HepG2 (cell line): ENCODE measurements at regions not wholly inside any gene's neighbourhood (a gene's known extent, or its start where the extent isn't known, plus 50 kb on each side); places are given as distances from the start of the nearest gene placed in this dataset.

ENCODE experiments used
- ATAC-seq: fragments of 200-7000 bp; cut with Tn5 transposase; 3 replicates; pipeline ENCODE4 v1.9.1; 2020; ENCODE audit warnings: mild to moderate bottlenecking, moderate library complexity
- BruUV-seq: library from RNA; stranded (reverse); fragments of 400-500 nt; replicated peaks from 2 replicates; lab custom pipeline; 2021; lab: Mats Ljungman, UMichigan
- CTCF ChIA-PET: fragments of 300-600 bp; formaldehyde crosslinking; extraction: SDS; loops from one replicate; lab custom pipeline; 2021; ENCODE audit warnings: low total read pairs, inconsistent platforms, low intra/inter-chr PET ratio; lab: Yijun Ruan, JAX
- POLR2A ChIA-PET: fragments of 350-600 bp; sonication (Branson Sonifier 250); formaldehyde crosslinking; loops from one replicate; lab custom pipeline; 2020; ENCODE audit warnings: antibody characterized with exemption, inconsistent platforms; lab: Yijun Ruan, JAX
- DNase-seq: peaks from one replicate; pipeline ENCODE4 v3.0.0-alpha.2; 2015; ENCODE audit warnings: low spot score
- FAIRE-seq: peaks from 3 replicates; lab custom pipeline; 2011; peaks lifted over from hg19 to GRCh38; lab: Jason Lieb, UNC
- H2AFZ ChIP-seq: one replicate; pipeline ENCODE4 v1.6.1; 2011; ENCODE audit warnings: low read length, inconsistent platforms
- H3K27ac ChIP-seq: fragments of 300-600 bp; 3 replicates; pipeline ENCODE4 v1.8.0; 2011; ENCODE audit warnings: mixed run types, mild to moderate bottlenecking, mixed read lengths, low read length, inconsistent platforms; ENCODE audit not compliant: insufficient read depth; ENCODE audit errors: extremely low read length
- H3K27me3 ChIP-seq, 2 experiments: fragments of 200-600 bp in 1 of 2; 2 replicates in 1 of 2; 3 replicates in 1 of 2; pipeline versions ENCODE4 v1.6.0 to v1.8.0; 2011; ENCODE audit warnings: low read length in 2 of 2, mild to moderate bottlenecking in 2 of 2, moderate library complexity in 2 of 2, inconsistent platforms in 1 of 2; ENCODE audit not compliant: insufficient read depth in 2 of 2, control insufficient read depth in 1 of 2
- H3K36me3 ChIP-seq, 2 experiments: fragments of 200-600 bp in 1 of 2; replicated peaks in 1 of 2; 2 replicates in 1 of 2; 3 replicates in 1 of 2; pipeline versions ENCODE4 v1.5.1 to v1.8.0; 2011; ENCODE audit warnings: low read length in 2 of 2, inconsistent platforms in 1 of 2; ENCODE audit not compliant: insufficient read depth in 2 of 2, control insufficient read depth in 1 of 2
- H3K4me1 ChIP-seq: 2 replicates; pipeline ENCODE4 v1.5.1; 2012; ENCODE audit warnings: low read length, inconsistent platforms; ENCODE audit not compliant: insufficient read depth
- H3K4me2 ChIP-seq: 2 replicates; pipeline ENCODE4 v1.6.0; 2011; ENCODE audit warnings: low read depth, low read length, inconsistent platforms
- H3K4me3 ChIP-seq, 3 experiments: fragments of 200-600 bp in 1 of 3; sonication (generic), shearing (Covaris generic) in 1 of 3; replicated peaks in 1 of 3; 2 replicates each; pipeline ENCODE4 v1.5.1; 2011 to 2016; ENCODE audit warnings: low read length in 3 of 3, inconsistent platforms in 2 of 3, low read depth in 2 of 3, mild to moderate bottlenecking in 2 of 3, control low read depth in 1 of 3, mixed read lengths in 1 of 3; ENCODE audit not compliant: insufficient read depth in 1 of 3
- H3K79me2 ChIP-seq: one replicate; pipeline ENCODE4 v1.6.1; 2011; ENCODE audit warnings: low read length, inconsistent platforms; ENCODE audit not compliant: insufficient read depth
- H3K9ac ChIP-seq: 2 replicates; pipeline ENCODE4 v1.6.0; 2011; ENCODE audit warnings: mild to moderate bottlenecking, low read depth, low read length, inconsistent platforms; ENCODE audit not compliant: insufficient read depth
- H3K9me3 ChIP-seq: 2 replicates; pipeline ENCODE4 v1.5.1; 2012; ENCODE audit warnings: mild to moderate bottlenecking, low read length
- H4K20me1 ChIP-seq: 2 replicates; pipeline ENCODE4 v1.6.0; 2011; ENCODE audit warnings: inconsistent platforms, mild to moderate bottlenecking, low read length, moderate library complexity; ENCODE audit not compliant: insufficient read depth
- KDM5B ChIP-seq: sonication (generic); formaldehyde crosslinking; IDR thresholded peaks from 2 replicates; pipeline ENCODE4 v1.4.0; 2020; ENCODE audit warnings: missing genetic modification reagents, mild to moderate bottlenecking, borderline replicate concordance
- KLF12 ChIP-seq: sonication (generic); formaldehyde crosslinking; IDR thresholded peaks from 2 replicates; pipeline ENCODE4 v1.4.0; 2020; ENCODE audit warnings: missing genetic modification reagents, borderline replicate concordance
- NCOA2 ChIP-seq: sonication (generic); formaldehyde crosslinking; IDR thresholded peaks from 2 replicates; pipeline ENCODE4 v1.8.0; 2022; ENCODE audit warnings: inconsistent platforms
- NFE2L2 ChIP-seq: fragments of 150-350 bp; IDR thresholded peaks from 2 replicates; pipeline ENCODE4 v1.6.1; 2014; ENCODE audit warnings: low read length
- RCOR2 ChIP-seq: IDR thresholded peaks from 2 replicates; pipeline ENCODE4 v1.6.1; 2016; ENCODE audit warnings: missing biosample characterization, missing genetic modification reagents
- SETDB1 ChIP-seq: sonication (generic); formaldehyde crosslinking; IDR thresholded peaks from 2 replicates; pipeline ENCODE4 v1.5.1; 2020; ENCODE audit warnings: missing genetic modification reagents, mild to moderate bottlenecking, borderline replicate concordance
- TEAD3 ChIP-seq: optimal IDR thresholded peaks from 2 replicates; pipeline ENCODE3; 2016; ENCODE audit warnings: borderline replicate concordance
- TSC22D2 ChIP-seq: sonication (generic); formaldehyde crosslinking; IDR thresholded peaks from 2 replicates; pipeline ENCODE4 v1.5.1; 2020; ENCODE audit warnings: missing genetic modification reagents, mild to moderate bottlenecking, borderline replicate concordance
- ZFY ChIP-seq: sonication (generic); formaldehyde crosslinking; IDR thresholded peaks from 2 replicates; pipeline ENCODE4 v1.4.0; 2020; ENCODE audit warnings: missing genetic modification reagents
- ZNF331 ChIP-seq: sonication (generic); formaldehyde crosslinking; IDR thresholded peaks from 2 replicates; pipeline ENCODE4 v1.4.0; 2020; ENCODE audit warnings: missing genetic modification reagents
- ZNF382 ChIP-seq: sonication (generic); formaldehyde crosslinking; IDR thresholded peaks from 2 replicates; pipeline ENCODE4 v1.5.0; 2020; ENCODE audit warnings: missing genetic modification reagents, mild to moderate bottlenecking, borderline replicate concordance
- ZNF552 ChIP-seq: sonication (generic); formaldehyde crosslinking; IDR thresholded peaks from 2 replicates; pipeline ENCODE4 v1.9.0; 2022; ENCODE audit warnings: missing genetic modification reagents, mild to moderate bottlenecking, borderline replicate concordance
- ZNF644 ChIP-seq: IDR thresholded peaks from 2 replicates; pipeline ENCODE4 v1.6.1; 2016; ENCODE audit warnings: low read depth
- ZNF674 ChIP-seq: sonication (generic); formaldehyde crosslinking; IDR thresholded peaks from 2 replicates; pipeline ENCODE4 v1.5.0; 2020; ENCODE audit warnings: low read depth, mild to moderate bottlenecking, missing genetic modification reagents
- ZNF678 ChIP-seq: sonication (generic); formaldehyde crosslinking; IDR thresholded peaks from 2 replicates; pipeline ENCODE4 v1.4.0; 2020; ENCODE audit warnings: mild to moderate bottlenecking, missing genetic modification reagents
- ZNF83 ChIP-seq: sonication (generic); formaldehyde crosslinking; IDR thresholded peaks from 2 replicates; pipeline ENCODE4 v1.4.0; 2020; ENCODE audit warnings: missing genetic modification reagents, mild to moderate bottlenecking, borderline replicate concordance
- ZNF839 ChIP-seq: sonication (generic); formaldehyde crosslinking; IDR thresholded peaks from 2 replicates; pipeline ENCODE4 v1.4.0; 2020; ENCODE audit warnings: missing genetic modification reagents, mild to moderate bottlenecking, borderline replicate concordance
- WGBS: methylation state at CpG from one replicate; pipeline ENCODE4 v1.1.6; 2017; ENCODE audit warnings: low lambda C conversion rate; 5-methylcytosine and 5-hydroxymethylcytosine counted together
- in situ Hi-C: cut with HindIII; loops from 2 replicates; pipeline ENCODE4 v1.10.0; 2017; ENCODE audit warnings: low pct_unique_long_range_greater_than_20kb; ENCODE audit not compliant: extremely low pct_ligation_motif_present
- intact Hi-C: fragments of 100-400 bp; cut with micrococcal nuclease; formaldehyde crosslinking; loops from one replicate; pipeline ENCODE4 v1.10.0; 2022; ENCODE audit not compliant: unreplicated experiment
- TF ChIP-seq, protein P1 (sequence below): sonication (generic); formaldehyde crosslinking; IDR thresholded peaks from 2 replicates; pipeline ENCODE4 v1.4.0; 2020; ENCODE audit warnings: mild to moderate bottlenecking, missing genetic modification reagents, borderline replicate concordance
- TF ChIP-seq, protein P2 (sequence below): sonication (generic); formaldehyde crosslinking; IDR thresholded peaks from 2 replicates; pipeline ENCODE4 v1.4.0; 2020; ENCODE audit warnings: missing genetic modification reagents, borderline replicate concordance

DNA sequence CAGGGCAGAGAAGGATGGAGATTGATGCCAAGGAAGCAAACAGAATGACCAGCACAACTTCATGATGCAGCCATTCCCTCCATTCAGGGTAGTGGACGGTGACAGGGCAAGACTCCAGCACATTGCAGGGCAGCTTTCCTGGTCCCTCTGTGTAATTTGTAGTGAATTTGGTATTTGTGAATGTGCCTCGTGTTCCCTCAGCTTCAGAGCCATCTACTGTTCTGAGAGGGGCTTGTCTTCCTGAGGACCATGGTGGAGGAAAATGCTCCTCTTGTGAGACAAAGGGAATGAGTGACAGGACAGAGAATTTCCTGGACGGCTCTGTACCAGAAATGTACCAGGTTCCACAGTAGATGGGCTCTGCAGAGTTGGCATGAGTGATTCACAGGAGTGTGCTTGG lies 132.1 kb downstream of the ADRA2A start:
- H4K20me1 ChIP-seq: no peaks in the 10 kb centered on the region
- no peak overlapping the region for H3K4me3 ChIP-seq
- H3K27ac ChIP-seq: no peak overlapping the region
- intact Hi-C loops: no loop called here
- H3K9ac ChIP-seq: no peak overlapping the region
- H3K36me3 ChIP-seq: no peaks in the 10 kb centered on the region
- ATAC-seq (no peak), FAIRE-seq (no peak), DNase-seq (no peak)
- H3K79me2 ChIP-seq: no peaks in the 10 kb centered on the region
- ChIA-PET CTCF (no interaction called here), POLR2A (no interaction called here)
- H3K4me2 ChIP-seq: no peak overlapping the region
- in situ Hi-C loops: no loop called here
- 0% methylated on average over 3 of the region's 3 CpGs for WGBS
- H3K9me3 ChIP-seq: no peaks in the 10 kb centered on the region
- H3K4me1 ChIP-seq: 0 out of 2 replicates have a peak, but pooled peaks cover 4% of the 10 kb centered on the region
- H3K27me3 ChIP-seq: no peaks in the 10 kb centered on the region
- H2AFZ ChIP-seq: no peak overlapping the region
- no TSS peak for BruUV-seq
- TF ChIP-seq RCOR2 (CRISPR knock-in tag) (no peak), TEAD3 (CRISPR knock-in tag) (no peak), ZNF83 (CRISPR knock-in tag) (no peak), ZFY (no peak), KDM5B (no peak), ZNF839 (CRISPR knock-in tag) (no peak), NCOA2 (CRISPR knock-in tag) (no peak), SETDB1 (no peak), ZNF644 (CRISPR knock-in tag) (no peak), ZNF552 (CRISPR knock-in tag) (no peak), ZNF382 (CRISPR knock-in tag) (no peak), KLF12 (CRISPR knock-in tag) (no peak), ZNF678 (CRISPR knock-in tag) (no peak), ZNF674 (CRISPR knock-in tag) (no peak), ZNF331 (no peak), NFE2L2 (no peak), TSC22D2 (CRISPR knock-in tag) (no peak)
- TF ChIP-seq, protein P1, sequence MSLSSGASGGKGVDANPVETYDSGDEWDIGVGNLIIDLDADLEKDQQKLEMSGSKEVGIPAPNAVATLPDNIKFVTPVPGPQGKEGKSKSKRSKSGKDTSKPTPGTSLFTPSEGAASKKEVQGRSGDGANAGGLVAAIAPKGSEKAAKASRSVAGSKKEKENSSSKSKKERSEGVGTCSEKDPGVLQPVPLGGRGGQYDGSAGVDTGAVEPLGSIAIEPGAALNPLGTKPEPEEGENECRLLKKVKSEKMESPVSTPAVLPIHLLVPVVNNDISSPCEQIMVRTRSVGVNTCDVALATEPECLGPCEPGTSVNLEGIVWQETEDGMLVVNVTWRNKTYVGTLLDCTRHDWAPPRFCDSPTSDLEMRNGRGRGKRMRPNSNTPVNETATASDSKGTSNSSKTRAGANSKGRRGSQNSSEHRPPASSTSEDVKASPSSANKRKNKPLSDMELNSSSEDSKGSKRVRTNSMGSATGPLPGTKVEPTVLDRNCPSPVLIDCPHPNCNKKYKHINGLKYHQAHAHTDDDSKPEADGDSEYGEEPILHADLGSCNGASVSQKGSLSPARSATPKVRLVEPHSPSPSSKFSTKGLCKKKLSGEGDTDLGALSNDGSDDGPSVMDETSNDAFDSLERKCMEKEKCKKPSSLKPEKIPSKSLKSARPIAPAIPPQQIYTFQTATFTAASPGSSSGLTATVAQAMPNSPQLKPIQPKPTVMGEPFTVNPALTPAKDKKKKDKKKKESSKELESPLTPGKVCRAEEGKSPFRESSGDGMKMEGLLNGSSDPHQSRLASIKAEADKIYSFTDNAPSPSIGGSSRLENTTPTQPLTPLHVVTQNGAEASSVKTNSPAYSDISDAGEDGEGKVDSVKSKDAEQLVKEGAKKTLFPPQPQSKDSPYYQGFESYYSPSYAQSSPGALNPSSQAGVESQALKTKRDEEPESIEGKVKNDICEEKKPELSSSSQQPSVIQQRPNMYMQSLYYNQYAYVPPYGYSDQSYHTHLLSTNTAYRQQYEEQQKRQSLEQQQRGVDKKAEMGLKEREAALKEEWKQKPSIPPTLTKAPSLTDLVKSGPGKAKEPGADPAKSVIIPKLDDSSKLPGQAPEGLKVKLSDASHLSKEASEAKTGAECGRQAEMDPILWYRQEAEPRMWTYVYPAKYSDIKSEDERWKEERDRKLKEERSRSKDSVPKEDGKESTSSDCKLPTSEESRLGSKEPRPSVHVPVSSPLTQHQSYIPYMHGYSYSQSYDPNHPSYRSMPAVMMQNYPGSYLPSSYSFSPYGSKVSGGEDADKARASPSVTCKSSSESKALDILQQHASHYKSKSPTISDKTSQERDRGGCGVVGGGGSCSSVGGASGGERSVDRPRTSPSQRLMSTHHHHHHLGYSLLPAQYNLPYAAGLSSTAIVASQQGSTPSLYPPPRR: no peak
- TF ChIP-seq, protein P2, sequence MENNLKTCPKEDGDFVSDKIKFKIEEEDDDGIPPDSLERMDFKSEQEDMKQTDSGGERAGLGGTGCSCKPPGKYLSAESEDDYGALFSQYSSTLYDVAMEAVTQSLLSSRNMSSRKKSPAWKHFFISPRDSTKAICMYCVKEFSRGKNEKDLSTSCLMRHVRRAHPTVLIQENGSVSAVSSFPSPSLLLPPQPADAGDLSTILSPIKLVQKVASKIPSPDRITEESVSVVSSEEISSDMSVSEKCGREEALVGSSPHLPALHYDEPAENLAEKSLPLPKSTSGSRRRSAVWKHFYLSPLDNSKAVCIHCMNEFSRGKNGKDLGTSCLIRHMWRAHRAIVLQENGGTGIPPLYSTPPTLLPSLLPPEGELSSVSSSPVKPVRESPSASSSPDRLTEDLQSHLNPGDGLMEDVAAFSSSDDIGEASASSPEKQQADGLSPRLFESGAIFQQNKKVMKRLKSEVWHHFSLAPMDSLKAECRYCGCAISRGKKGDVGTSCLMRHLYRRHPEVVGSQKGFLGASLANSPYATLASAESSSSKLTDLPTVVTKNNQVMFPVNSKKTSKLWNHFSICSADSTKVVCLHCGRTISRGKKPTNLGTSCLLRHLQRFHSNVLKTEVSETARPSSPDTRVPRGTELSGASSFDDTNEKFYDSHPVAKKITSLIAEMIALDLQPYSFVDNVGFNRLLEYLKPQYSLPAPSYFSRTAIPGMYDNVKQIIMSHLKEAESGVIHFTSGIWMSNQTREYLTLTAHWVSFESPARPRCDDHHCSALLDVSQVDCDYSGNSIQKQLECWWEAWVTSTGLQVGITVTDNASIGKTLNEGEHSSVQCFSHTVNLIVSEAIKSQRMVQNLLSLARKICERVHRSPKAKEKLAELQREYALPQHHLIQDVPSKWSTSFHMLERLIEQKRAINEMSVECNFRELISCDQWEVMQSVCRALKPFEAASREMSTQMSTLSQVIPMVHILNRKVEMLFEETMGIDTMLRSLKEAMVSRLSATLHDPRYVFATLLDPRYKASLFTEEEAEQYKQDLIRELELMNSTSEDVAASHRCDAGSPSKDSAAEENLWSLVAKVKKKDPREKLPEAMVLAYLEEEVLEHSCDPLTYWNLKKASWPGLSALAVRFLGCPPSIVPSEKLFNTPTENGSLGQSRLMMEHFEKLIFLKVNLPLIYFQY: no peak
